Osteoblast (primary cell): ENCODE measurements at regions not wholly inside any gene's neighbourhood (a gene's known extent, or its start where the extent isn't known, plus 50 kb on each side); places are given as distances from the start of the nearest gene placed in this dataset.

Experiments used
- DNase-seq: peaks from one replicate; pipeline ENCODE4 v3.0.0; 2011; ENCODE audit warnings: low spot score, mixed read lengths; ENCODE audit not compliant: insufficient read length; ENCODE audit errors: missing footprints
- H2AFZ ChIP-seq: 2 replicates; pipeline ENCODE4 v1.6.0; 2011; ENCODE audit warnings: mild to moderate bottlenecking, low read length
- H3K27ac ChIP-seq: 2 replicates; pipeline ENCODE4 v1.5.1; 2011; ENCODE audit warnings: mild to moderate bottlenecking, low read depth, low read length, moderate library complexity
- H3K27me3 ChIP-seq: 2 replicates; pipeline ENCODE4 v1.6.0; 2012; ENCODE audit warnings: mild to moderate bottlenecking, control low read depth, inconsistent platforms, low read length, moderate library complexity; ENCODE audit not compliant: insufficient read depth
- H3K36me3 ChIP-seq: 2 replicates; pipeline ENCODE4 v1.5.1; 2011; ENCODE audit warnings: mild to moderate bottlenecking, low read length, control low read depth, moderate library complexity; ENCODE audit not compliant: insufficient read depth
- H3K4me1 ChIP-seq: 2 replicates; pipeline ENCODE4 v1.5.1; 2011; ENCODE audit warnings: mild to moderate bottlenecking, low read length, control low read depth, moderate library complexity; ENCODE audit not compliant: insufficient read depth
- H3K4me2 ChIP-seq: 2 replicates; pipeline ENCODE4 v1.6.0; 2011; ENCODE audit warnings: mild to moderate bottlenecking, low read length; ENCODE audit not compliant: insufficient read depth
- H3K4me3 ChIP-seq: fragments of 200-600 bp; sonication (generic); 3 replicates; pipeline ENCODE4 v1.5.1; 2012; ENCODE audit warnings: mild to moderate bottlenecking, low read length, inconsistent platforms; ENCODE audit not compliant: insufficient read depth
- H3K79me2 ChIP-seq: 2 replicates; pipeline ENCODE4 v1.6.0; 2012; ENCODE audit warnings: mild to moderate bottlenecking, low read length, control low read depth, inconsistent platforms; ENCODE audit not compliant: insufficient read depth
- H3K9me3 ChIP-seq: 2 replicates; pipeline ENCODE4 v1.5.1; 2011; ENCODE audit warnings: low read depth, low read length, control low read depth
- H4K20me1 ChIP-seq: 2 replicates; pipeline ENCODE4 v1.6.0; 2012; ENCODE audit warnings: mild to moderate bottlenecking, low read length, control low read depth; ENCODE audit not compliant: insufficient read depth
- TF ChIP-seq, protein P1 (sequence below): IDR thresholded peaks from 2 replicates; pipeline ENCODE4 v1.5.1; 2011; ENCODE audit warnings: mild to moderate bottlenecking, low read depth, low read length, moderate library complexity; ENCODE audit errors: extremely low read depth

GRCh38 chr5:148912714-148913398 lies 86.4 kb downstream of the ADRB2 start:
- H3K27me3 ChIP-seq = no peaks in the 10 kb centered on the region
- no peaks in the 10 kb centered on the region for H3K36me3 ChIP-seq
- no peaks in the 10 kb centered on the region for H4K20me1 ChIP-seq
- peak overlapping the region; percentile 19 for H3K4me3 ChIP-seq
- TF ChIP-seq, protein P1, sequence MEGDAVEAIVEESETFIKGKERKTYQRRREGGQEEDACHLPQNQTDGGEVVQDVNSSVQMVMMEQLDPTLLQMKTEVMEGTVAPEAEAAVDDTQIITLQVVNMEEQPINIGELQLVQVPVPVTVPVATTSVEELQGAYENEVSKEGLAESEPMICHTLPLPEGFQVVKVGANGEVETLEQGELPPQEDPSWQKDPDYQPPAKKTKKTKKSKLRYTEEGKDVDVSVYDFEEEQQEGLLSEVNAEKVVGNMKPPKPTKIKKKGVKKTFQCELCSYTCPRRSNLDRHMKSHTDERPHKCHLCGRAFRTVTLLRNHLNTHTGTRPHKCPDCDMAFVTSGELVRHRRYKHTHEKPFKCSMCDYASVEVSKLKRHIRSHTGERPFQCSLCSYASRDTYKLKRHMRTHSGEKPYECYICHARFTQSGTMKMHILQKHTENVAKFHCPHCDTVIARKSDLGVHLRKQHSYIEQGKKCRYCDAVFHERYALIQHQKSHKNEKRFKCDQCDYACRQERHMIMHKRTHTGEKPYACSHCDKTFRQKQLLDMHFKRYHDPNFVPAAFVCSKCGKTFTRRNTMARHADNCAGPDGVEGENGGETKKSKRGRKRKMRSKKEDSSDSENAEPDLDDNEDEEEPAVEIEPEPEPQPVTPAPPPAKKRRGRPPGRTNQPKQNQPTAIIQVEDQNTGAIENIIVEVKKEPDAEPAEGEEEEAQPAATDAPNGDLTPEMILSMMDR = peak; percentile 35
- peak overlapping the region; percentile 100 for H3K27ac ChIP-seq
- H3K4me2 ChIP-seq = peak overlapping the region; percentile 69
- H3K79me2 ChIP-seq = no peaks in the 10 kb centered on the region
- no peaks in the 10 kb centered on the region for H3K9me3 ChIP-seq
- H3K4me1 ChIP-seq = peaks cover 71% of the 10 kb centered on the region
- peak overlapping the region; percentile 34 for H2AFZ ChIP-seq
- DNase-seq = peak; percentile 90

DNA sequence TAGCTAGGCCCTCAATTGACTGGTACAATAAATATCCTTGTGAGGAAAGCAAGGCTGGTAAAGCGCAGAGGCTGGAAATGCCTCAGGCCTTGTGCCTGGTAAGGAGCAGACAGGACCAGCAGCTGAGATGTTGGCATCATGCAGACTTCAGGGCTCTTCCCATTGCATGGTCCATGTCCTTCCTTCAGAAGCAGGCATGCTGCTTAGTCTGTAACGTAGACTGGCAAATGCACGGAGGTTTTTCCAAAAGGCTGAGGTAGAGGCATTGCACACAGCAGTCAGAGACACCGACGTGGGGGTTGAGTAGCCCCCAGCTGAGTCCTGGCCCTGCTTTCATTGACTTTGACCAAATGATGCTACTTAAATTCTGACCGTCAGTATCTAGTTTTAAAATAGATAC lies 87.1 kb downstream of the ADRB2 start:
- H3K4me3 ChIP-seq = no peak overlapping the region
- DNase-seq = no peak
- no peak overlapping the region for H2AFZ ChIP-seq
- peak overlapping the region; percentile 100 for H3K27ac ChIP-seq
- H3K36me3 ChIP-seq = no peaks in the 10 kb centered on the region
- TF ChIP-seq, protein P1 = no peak
- H3K79me2 ChIP-seq = no peaks in the 10 kb centered on the region
- no peaks in the 10 kb centered on the region for H3K9me3 ChIP-seq
- peaks cover 70% of the 10 kb centered on the region for H3K4me1 ChIP-seq
- H4K20me1 ChIP-seq = no peaks in the 10 kb centered on the region
- H3K4me2 ChIP-seq = peak overlapping the region; percentile 69
- no peaks in the 10 kb centered on the region for H3K27me3 ChIP-seq

GRCh38 chr5:148913985-148914431 lies 87.6 kb downstream of the ADRB2 start:
- Histone ChIP-seq H3K79me2 (no peaks in the 10 kb centered on the region), H3K4me2 (peak overlapping the region; percentile 69), H3K27ac (peak overlapping the region; percentile 100), H2AFZ (peak overlapping the region; percentile 37), H4K20me1 (no peaks in the 10 kb centered on the region), H3K4me3 (no peak overlapping the region), H3K27me3 (no peaks in the 10 kb centered on the region), H3K9me3 (no peaks in the 10 kb centered on the region), H3K36me3 (no peaks in the 10 kb centered on the region), H3K4me1 (peaks cover 65% of the 10 kb centered on the region)
- peak; percentile 74 for DNase-seq
- TF ChIP-seq, protein P1 = no peak

DNA sequence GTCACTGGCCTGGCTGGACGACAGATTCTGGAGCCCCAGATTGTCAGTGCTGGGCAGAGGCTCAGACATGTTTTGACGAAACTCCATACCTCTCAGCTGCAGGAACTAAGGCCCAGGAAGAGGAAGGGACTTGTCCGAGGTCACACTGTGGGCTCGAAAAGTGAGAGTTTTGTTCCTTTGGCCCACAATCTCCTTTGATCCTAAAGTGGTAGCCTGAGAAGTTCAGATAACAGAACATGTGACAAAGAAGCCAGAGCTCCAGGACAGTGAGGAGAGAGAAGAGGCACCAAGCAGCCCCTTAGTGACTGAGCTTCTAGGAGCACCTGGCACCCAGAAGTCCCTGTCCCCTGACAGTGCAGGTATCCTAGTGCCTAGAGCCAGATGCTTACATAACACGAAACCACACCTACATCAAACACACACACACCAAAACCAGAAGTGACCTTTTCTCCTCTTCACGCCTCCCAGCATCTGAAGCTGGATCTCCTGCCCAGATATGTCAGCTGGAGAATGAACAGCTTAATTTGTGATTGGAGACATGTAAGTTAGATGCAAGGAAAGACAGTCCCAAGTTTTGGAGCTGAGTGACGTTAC lies 88.9 kb downstream of the ADRB2 start:
- no peaks in the 10 kb centered on the region for H3K9me3 ChIP-seq
- peak overlapping the region; percentile 34 for H3K27ac ChIP-seq
- no peak for DNase-seq
- H2AFZ ChIP-seq = no peak overlapping the region
- H4K20me1 ChIP-seq = no peaks in the 10 kb centered on the region
- peaks cover 52% of the 10 kb centered on the region for H3K4me1 ChIP-seq
- H3K4me3 ChIP-seq = no peak overlapping the region
- no peaks in the 10 kb centered on the region for H3K79me2 ChIP-seq
- no peaks in the 10 kb centered on the region for H3K27me3 ChIP-seq
- H3K36me3 ChIP-seq = no peaks in the 10 kb centered on the region
- no peak overlapping the region for H3K4me2 ChIP-seq
- TF ChIP-seq, protein P1 = no peak
